CD8-positive, alpha-beta memory T cell (primary cell): ENCODE measurements at regions not wholly inside any gene's neighbourhood (a gene's known extent, or its start where the extent isn't known, plus 50 kb on each side); places are given as distances from the start of the nearest gene placed in this dataset.

Source experiments
- CTCF ChIA-PET: fragments of 350-600 bp; sonication (Branson Sonifier 250); formaldehyde crosslinking; loops from one replicate; lab custom pipeline; 2021; ENCODE audit warnings: antibody characterized with exemption; lab: Charles Lee
- POLR2A ChIA-PET: fragments of 350-600 bp; sonication (Branson Sonifier 250); formaldehyde crosslinking; loops from one replicate; lab custom pipeline; 2021; ENCODE audit warnings: antibody characterized with exemption; lab: Charles Lee
- DNase-seq, 5 donors: peaks; one replicate each; pipeline versions ENCODE4 v3.0.0 to v3.0.0-alpha.2; 2020 to 2022; ENCODE audit warnings: mixed read lengths in 1 of 5
- H3K27ac ChIP-seq: one replicate; pipeline ENCODE4 v1.7.0; 2013; ENCODE audit warnings: low read depth, mild to moderate bottlenecking, low read length, moderate library complexity
- H3K27me3 ChIP-seq: 2 replicates; pipeline ENCODE4 v1.7.0; 2013; ENCODE audit warnings: low read length, mild to moderate bottlenecking; ENCODE audit not compliant: insufficient read depth, poor library complexity, severe bottlenecking
- H3K36me3 ChIP-seq: 2 replicates; pipeline ENCODE4 v1.7.0; 2013; ENCODE audit warnings: mild to moderate bottlenecking, low read length, moderate library complexity; ENCODE audit not compliant: insufficient read depth
- H3K4me1 ChIP-seq: 2 replicates; pipeline ENCODE4 v1.7.0; 2013; ENCODE audit warnings: mild to moderate bottlenecking, low read length, moderate library complexity; ENCODE audit not compliant: insufficient read depth
- H3K4me3 ChIP-seq: 2 replicates; pipeline ENCODE4 v1.7.0; 2013; ENCODE audit warnings: mild to moderate bottlenecking, low read length
- H3K9me3 ChIP-seq: 2 replicates; pipeline ENCODE4 v1.7.0; 2013; ENCODE audit warnings: mild to moderate bottlenecking, low read length
- H3K27ac Mint-ChIP-seq, 8 donors: one replicate each; pipeline ENCODE4 v1.8.0; 2020 to 2021; ENCODE audit warnings: mixed read lengths in 8 of 8, mild to moderate bottlenecking in 6 of 8, inconsistent platforms in 3 of 8, moderate library complexity in 3 of 8
- H3K27me3 Mint-ChIP-seq, 2 donors: one replicate each; pipeline ENCODE4 v1.8.0; 2020 to 2021; ENCODE audit warnings: mixed read lengths in 2 of 2, mild to moderate bottlenecking in 1 of 2, moderate library complexity in 1 of 2
- H3K36me3 Mint-ChIP-seq, 3 donors: one replicate each; pipeline ENCODE4 v1.8.0; 2020 to 2021; ENCODE audit warnings: mixed read lengths in 3 of 3, inconsistent platforms in 1 of 3, mild to moderate bottlenecking in 1 of 3
- H3K4me1 Mint-ChIP-seq, 3 donors: one replicate each; pipeline ENCODE4 v1.8.0; 2020 to 2021; ENCODE audit warnings: mixed read lengths in 3 of 3, inconsistent platforms in 1 of 3, mild to moderate bottlenecking in 1 of 3
- H3K4me3 Mint-ChIP-seq, 7 donors: one replicate each; pipeline ENCODE4 v1.8.0; 2020 to 2021; ENCODE audit warnings: mixed read lengths in 7 of 7, mild to moderate bottlenecking in 6 of 7, moderate library complexity in 4 of 7, inconsistent platforms in 2 of 7
- H3K9me3 Mint-ChIP-seq, 5 donors: one replicate each; pipeline ENCODE4 v1.8.0; 2020 to 2022; ENCODE audit warnings: mixed read lengths in 5 of 5, mild to moderate bottlenecking in 3 of 5, moderate library complexity in 2 of 5, inconsistent platforms in 1 of 5

DNA sequence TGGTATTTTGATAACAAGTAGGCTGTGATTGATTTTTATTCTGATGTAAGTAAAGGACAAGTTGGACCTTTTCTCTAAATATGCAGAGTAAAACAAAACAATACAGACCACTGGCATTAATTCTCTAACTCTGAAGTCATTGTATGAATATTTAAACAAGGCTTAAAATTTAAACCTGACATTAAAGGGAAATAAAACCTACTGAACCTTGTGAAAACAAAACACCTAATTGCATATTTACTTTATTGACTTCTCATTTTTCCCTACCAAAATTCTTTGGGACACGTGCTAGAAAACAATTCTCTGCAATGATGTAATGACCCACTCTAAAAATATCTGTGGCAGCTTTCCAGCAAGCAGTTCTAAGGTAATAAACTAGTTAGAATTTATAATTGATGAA lies 369.7 kb upstream of the TRAM1L1 start:
- Histone ChIP-seq H3K27ac (no peak overlapping the region), H3K9me3 (no peaks in the 10 kb centered on the region), H3K27me3 (no peaks in the 10 kb centered on the region), H3K36me3 (no peaks in the 10 kb centered on the region), H3K4me1 (no peaks in the 10 kb centered on the region), H3K4me3 (no peak overlapping the region)
- Mint-ChIP-seq H3K27ac (no peak overlapping the region), H3K4me3 (no peak overlapping the region), H3K4me1 (no peaks in the 10 kb centered on the region), H3K9me3 (peaks cover 0 to 7% (median 4%) of the 10 kb centered on the region in 5 donors), H3K27me3 (peaks cover 0 to 2% of the 10 kb centered on the region in 2 donors), H3K36me3 (no peaks in the 10 kb centered on the region)
- ChIA-PET POLR2A (no interaction called here), CTCF (no interaction called here)
- no peak for DNase-seq

DNA sequence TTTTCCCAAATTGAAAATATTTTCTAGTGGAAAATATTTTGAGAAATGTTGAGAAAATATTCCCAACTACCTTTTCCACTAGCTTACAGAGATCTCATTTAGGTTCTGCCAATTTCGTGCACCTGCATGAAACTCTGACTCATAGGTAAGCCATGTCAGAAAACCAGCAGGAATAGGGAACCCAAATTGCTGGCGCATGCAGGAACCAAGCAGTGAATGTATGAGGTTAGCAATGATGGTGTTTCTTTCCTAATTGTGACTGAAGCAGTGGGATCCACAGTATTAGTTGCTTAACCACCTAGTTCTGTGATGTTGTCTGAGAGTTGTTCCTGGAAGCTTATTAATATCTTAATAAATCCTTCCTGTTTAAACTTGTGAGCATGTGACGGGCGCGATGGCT lies 381.0 kb upstream of the TRAM1L1 start:
- Histone ChIP-seq H3K27me3 (no peaks in the 10 kb centered on the region), H3K36me3 (no peaks in the 10 kb centered on the region), H3K27ac (no peak overlapping the region), H3K9me3 (no peaks in the 10 kb centered on the region), H3K4me1 (no peaks in the 10 kb centered on the region), H3K4me3 (no peak overlapping the region)
- ChIA-PET CTCF (no interaction called here), POLR2A (no interaction called here)
- DNase-seq: no peak
- H3K9me3 Mint-ChIP-seq: peaks cover 0 to 12% (median 3%) of the 10 kb centered on the region in 5 donors
- no peak overlapping the region for H3K27ac Mint-ChIP-seq
- H3K4me3 Mint-ChIP-seq: no peak overlapping the region
- H3K27me3 Mint-ChIP-seq: no peaks in the 10 kb centered on the region
- H3K4me1 Mint-ChIP-seq: peaks cover 0 to 6% (median 1%) of the 10 kb centered on the region in 3 donors
- H3K36me3 Mint-ChIP-seq: no peaks in the 10 kb centered on the region

DNA sequence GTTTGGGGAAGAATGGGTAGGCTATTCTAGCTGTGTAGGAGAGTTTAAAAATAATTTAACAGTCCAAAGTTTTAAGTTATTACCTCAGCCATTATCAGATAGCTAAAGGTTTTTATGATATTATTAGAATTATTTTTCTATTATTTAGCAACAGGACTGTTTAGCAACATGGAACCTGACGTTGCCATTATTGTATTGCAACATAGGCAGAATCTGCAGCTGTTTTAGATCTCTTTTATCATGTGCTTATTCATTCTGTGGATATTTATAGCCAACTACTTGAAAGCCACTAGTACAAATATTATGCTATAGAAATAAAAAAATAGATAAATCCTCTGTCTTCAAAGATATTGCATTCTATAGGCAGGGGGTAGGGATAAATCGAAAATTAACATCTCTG lies 382.0 kb upstream of the TRAM1L1 start:
- no peaks in the 10 kb centered on the region for H3K27me3 Mint-ChIP-seq
- peaks cover 0 to 14% (median 3%) of the 10 kb centered on the region in 5 donors for H3K9me3 Mint-ChIP-seq
- ChIA-PET POLR2A (no interaction called here), CTCF (no interaction called here)
- no peaks in the 10 kb centered on the region for H3K36me3 Mint-ChIP-seq
- H3K4me1 Mint-ChIP-seq: peaks cover 0 to 6% (median 2%) of the 10 kb centered on the region in 3 donors
- Histone ChIP-seq H3K4me1 (no peaks in the 10 kb centered on the region), H3K27me3 (no peaks in the 10 kb centered on the region), H3K27ac (no peak overlapping the region), H3K9me3 (no peaks in the 10 kb centered on the region), H3K4me3 (no peak overlapping the region), H3K36me3 (no peaks in the 10 kb centered on the region)
- H3K27ac Mint-ChIP-seq: no peak overlapping the region
- no peak overlapping the region for H3K4me3 Mint-ChIP-seq
- no peak for DNase-seq

DNA sequence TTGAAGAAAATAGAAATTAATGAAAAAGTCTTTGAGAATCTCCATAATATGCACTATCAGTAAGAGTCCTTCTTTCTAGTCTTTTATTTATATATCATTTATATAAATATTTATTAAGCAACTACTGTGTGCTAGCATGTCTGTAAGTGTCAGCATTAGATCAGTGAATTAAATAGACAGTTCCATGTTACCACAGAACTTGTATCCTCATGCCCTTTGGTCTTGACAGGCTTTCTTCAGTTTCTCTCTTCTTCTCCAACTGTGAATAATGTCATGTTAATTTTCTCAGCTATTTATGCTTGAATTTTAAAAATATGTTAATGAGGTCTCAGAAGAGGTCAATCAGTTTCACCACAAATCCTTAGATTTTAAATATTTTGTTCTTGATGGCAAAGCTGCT lies 389.6 kb upstream of the TRAM1L1 start:
- no peak overlapping the region for H3K4me3 Mint-ChIP-seq
- Histone ChIP-seq H3K27ac (no peak overlapping the region), H3K4me1 (no peaks in the 10 kb centered on the region), H3K4me3 (no peak overlapping the region), H3K36me3 (no peaks in the 10 kb centered on the region), H3K27me3 (no peaks in the 10 kb centered on the region), H3K9me3 (no peaks in the 10 kb centered on the region)
- POLR2A ChIA-PET: no interaction called here
- CTCF ChIA-PET: no interaction called here
- no peak overlapping the region for H3K27ac Mint-ChIP-seq
- H3K36me3 Mint-ChIP-seq: no peaks in the 10 kb centered on the region
- DNase-seq: no peak
- peaks cover 0 to 17% (median 5%) of the 10 kb centered on the region in 5 donors for H3K9me3 Mint-ChIP-seq
- peaks cover 0 to 6% (median 2%) of the 10 kb centered on the region in 3 donors for H3K4me1 Mint-ChIP-seq
- no peaks in the 10 kb centered on the region for H3K27me3 Mint-ChIP-seq

DNA sequence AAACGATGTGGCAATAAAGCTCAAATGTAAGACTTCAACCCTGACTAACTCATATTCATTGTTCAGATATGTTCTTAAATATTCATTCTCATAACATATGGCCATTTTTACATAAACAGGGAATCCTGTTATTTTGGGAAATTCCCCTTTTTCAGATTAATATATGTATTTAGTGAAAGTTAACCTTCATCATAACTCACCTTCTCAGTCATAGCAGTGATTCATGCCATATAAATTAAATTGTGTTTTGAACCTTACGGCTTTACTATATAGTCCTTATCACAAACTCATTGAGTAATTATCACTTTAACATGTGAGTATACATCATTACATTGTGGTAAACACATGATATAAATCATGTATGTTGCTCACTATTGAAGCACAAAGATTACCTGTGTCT lies 392.5 kb upstream of the TRAM1L1 start:
- CTCF ChIA-PET: no interaction called here
- Mint-ChIP-seq H3K36me3 (no peaks in the 10 kb centered on the region), H3K9me3 (peaks cover 0 to 13% (median 0%) of the 10 kb centered on the region in 5 donors), H3K4me3 (no peak overlapping the region), H3K27me3 (no peaks in the 10 kb centered on the region), H3K4me1 (no peaks in the 10 kb centered on the region), H3K27ac (no peak overlapping the region)
- no peak overlapping the region for H3K4me3 ChIP-seq
- no peak overlapping the region for H3K27ac ChIP-seq
- no peaks in the 10 kb centered on the region for H3K36me3 ChIP-seq
- no peaks in the 10 kb centered on the region for H3K27me3 ChIP-seq
- no peaks in the 10 kb centered on the region for H3K9me3 ChIP-seq
- no peaks in the 10 kb centered on the region for H3K4me1 ChIP-seq
- no peak for DNase-seq
- POLR2A ChIA-PET: no interaction called here

DNA sequence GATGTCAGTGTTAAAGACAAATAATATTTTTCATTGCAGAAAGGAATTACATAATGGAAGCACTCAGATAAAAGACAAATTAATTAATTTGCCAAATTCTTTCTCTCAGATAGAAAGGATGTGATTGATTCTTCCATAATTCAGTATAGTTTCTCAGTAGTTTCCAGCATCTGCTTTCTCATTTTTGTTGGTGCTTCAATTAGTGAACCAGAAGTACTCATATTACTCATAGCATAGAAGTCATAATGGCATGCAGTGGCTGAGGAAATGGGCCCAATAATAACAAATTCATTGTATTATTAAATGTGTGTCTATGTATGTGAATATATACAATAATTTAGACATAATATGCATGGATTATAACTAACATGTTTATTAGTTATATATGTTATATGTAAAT lies 393.3 kb upstream of the TRAM1L1 start:
- no peaks in the 10 kb centered on the region for H3K27me3 ChIP-seq
- Mint-ChIP-seq H3K4me1 (no peaks in the 10 kb centered on the region), H3K27me3 (no peaks in the 10 kb centered on the region), H3K4me3 (no peak overlapping the region), H3K36me3 (no peaks in the 10 kb centered on the region), H3K27ac (no peak overlapping the region), H3K9me3 (peaks cover 0 to 10% (median 0%) of the 10 kb centered on the region in 5 donors)
- no peak overlapping the region for H3K4me3 ChIP-seq
- DNase-seq: no peak
- ChIA-PET CTCF (no interaction called here), POLR2A (no interaction called here)
- no peaks in the 10 kb centered on the region for H3K9me3 ChIP-seq
- H3K4me1 ChIP-seq: no peaks in the 10 kb centered on the region
- no peaks in the 10 kb centered on the region for H3K36me3 ChIP-seq
- no peak overlapping the region for H3K27ac ChIP-seq

DNA sequence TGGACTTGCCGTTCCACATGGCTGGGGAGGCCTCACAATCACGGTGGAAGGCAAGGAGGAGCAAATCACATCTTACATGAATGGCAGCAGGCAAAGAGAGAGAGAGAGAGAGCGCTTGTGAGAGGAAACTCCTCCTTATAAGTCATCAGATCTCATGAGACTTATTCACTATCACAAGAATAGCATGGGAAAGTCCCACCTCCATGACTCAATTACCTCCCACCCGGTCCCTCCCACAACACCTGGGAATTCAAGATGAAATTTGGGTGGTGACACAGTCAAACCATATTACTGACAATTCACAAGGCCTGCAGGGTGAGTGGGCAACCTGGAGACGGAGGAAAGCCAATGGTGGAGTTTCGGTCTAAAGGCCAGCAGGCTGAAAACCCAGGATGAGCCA lies 394.3 kb upstream of the TRAM1L1 start:
- Histone ChIP-seq H3K27ac (no peak overlapping the region), H3K9me3 (no peaks in the 10 kb centered on the region), H3K36me3 (no peaks in the 10 kb centered on the region), H3K4me3 (no peak overlapping the region), H3K27me3 (no peaks in the 10 kb centered on the region), H3K4me1 (no peaks in the 10 kb centered on the region)
- Mint-ChIP-seq H3K27ac (no peak overlapping the region), H3K4me3 (no peak overlapping the region), H3K4me1 (no peaks in the 10 kb centered on the region), H3K9me3 (peaks cover 0 to 17% (median 0%) of the 10 kb centered on the region in 5 donors), H3K36me3 (no peaks in the 10 kb centered on the region), H3K27me3 (no peaks in the 10 kb centered on the region)
- POLR2A ChIA-PET: no interaction called here
- CTCF ChIA-PET: no interaction called here
- no peak for DNase-seq

DNA sequence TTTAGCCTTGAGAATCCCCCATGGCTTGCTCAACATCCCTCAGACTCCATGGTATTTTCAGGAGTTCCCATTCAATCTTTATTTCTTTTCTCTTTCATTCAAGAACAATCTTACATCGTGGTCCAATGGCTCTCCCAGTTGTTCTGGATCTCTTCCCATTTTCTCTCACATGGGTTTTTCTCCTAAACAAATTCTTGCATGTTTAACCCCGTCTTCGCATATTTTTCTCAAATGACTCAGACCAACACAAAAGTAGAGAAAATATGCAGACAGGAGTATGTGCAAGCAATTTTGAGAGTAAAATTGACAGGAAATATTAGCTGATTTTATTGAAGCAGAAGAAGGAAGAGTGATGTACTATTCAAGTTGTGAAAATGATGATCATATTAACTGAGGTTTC lies 396.4 kb upstream of the TRAM1L1 start:
- Mint-ChIP-seq H3K27ac (no peak overlapping the region), H3K36me3 (no peaks in the 10 kb centered on the region), H3K4me3 (no peak overlapping the region), H3K9me3 (peaks cover 0 to 15% (median 0%) of the 10 kb centered on the region in 5 donors), H3K4me1 (no peaks in the 10 kb centered on the region), H3K27me3 (no peaks in the 10 kb centered on the region)
- POLR2A ChIA-PET: no interaction called here
- Histone ChIP-seq H3K36me3 (no peaks in the 10 kb centered on the region), H3K9me3 (no peaks in the 10 kb centered on the region), H3K27me3 (no peaks in the 10 kb centered on the region), H3K4me1 (no peaks in the 10 kb centered on the region), H3K27ac (no peak overlapping the region), H3K4me3 (no peak overlapping the region)
- CTCF ChIA-PET: no interaction called here
- no peak for DNase-seq

DNA sequence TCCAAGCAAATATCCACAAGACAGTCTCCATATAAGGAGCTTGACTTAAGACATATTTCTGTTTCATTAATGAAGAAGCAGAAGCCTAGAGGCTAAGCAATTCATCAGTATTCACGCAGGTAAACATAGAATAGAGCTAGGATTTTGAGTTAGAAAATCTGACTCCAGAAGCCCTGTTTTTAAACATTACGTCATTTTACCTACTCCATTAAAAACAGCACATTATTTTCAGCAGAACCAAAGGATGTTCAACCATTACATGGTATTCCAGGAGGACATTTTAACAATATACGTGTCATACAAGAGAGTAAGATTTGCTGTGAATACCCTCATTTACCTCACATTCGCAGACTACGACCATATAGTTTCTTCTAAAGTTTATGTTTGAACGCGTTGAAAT lies 403.3 kb upstream of the TRAM1L1 start:
- ChIA-PET POLR2A (no interaction called here), CTCF (no interaction called here)
- Histone ChIP-seq H3K4me1 (no peaks in the 10 kb centered on the region), H3K27ac (no peak overlapping the region), H3K9me3 (no peaks in the 10 kb centered on the region), H3K27me3 (no peaks in the 10 kb centered on the region), H3K36me3 (no peaks in the 10 kb centered on the region), H3K4me3 (no peak overlapping the region)
- no peaks in the 10 kb centered on the region for H3K36me3 Mint-ChIP-seq
- no peaks in the 10 kb centered on the region for H3K27me3 Mint-ChIP-seq
- H3K4me1 Mint-ChIP-seq: no peaks in the 10 kb centered on the region
- no peak overlapping the region for H3K4me3 Mint-ChIP-seq
- no peak for DNase-seq
- peak overlapping the region in 1 of 8 donors; percentile 36 for H3K27ac Mint-ChIP-seq
- H3K9me3 Mint-ChIP-seq: peaks cover 0 to 17% (median 0%) of the 10 kb centered on the region in 5 donors
